ENCODE measurements at regions not wholly inside any gene's neighbourhood (a gene's known extent, or its start where the extent isn't known, plus 50 kb on each side); places are given as distances from the start of the nearest gene placed in this dataset.

DNA sequence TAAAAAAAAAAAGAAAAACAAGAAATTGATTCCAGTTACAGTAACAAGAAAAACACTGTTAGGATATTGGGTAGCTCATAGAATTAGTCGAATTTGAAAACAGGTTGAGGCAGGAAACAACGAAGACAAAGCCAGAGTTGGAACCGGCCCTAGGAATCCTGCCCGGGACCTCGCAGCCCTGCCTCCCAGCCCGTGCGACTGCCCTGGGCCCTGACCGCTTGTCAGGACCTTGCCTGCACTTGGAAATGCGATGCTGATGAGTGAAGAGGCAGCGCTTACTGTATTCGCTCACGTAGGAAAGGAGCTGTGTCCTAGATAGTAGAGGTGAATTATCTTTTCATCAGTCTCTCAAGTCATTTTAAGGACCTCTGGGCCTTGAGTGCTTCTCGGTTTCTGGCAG is 611.7 kb upstream of the FAT1 start:
- Histone ChIP-seq H3K9me3 (replicated peaks in 1 of 3) (no peaks in the 10 kb centered on the region), H3K27ac (no peak overlapping the region), H3K4me3 (no peak overlapping the region), H3K36me3 (replicated peaks in 1 of 2) (no peaks in the 10 kb centered on the region), H3K27me3 (no peaks in the 10 kb centered on the region), H3K4me1 (replicated peaks in 1 of 2) (no peaks in the 10 kb centered on the region)
- TF ChIP-seq POLR2A (IDR thresholded peaks at IDR 0.05), result no peak
- TF ChIP-seq, protein P1, sequence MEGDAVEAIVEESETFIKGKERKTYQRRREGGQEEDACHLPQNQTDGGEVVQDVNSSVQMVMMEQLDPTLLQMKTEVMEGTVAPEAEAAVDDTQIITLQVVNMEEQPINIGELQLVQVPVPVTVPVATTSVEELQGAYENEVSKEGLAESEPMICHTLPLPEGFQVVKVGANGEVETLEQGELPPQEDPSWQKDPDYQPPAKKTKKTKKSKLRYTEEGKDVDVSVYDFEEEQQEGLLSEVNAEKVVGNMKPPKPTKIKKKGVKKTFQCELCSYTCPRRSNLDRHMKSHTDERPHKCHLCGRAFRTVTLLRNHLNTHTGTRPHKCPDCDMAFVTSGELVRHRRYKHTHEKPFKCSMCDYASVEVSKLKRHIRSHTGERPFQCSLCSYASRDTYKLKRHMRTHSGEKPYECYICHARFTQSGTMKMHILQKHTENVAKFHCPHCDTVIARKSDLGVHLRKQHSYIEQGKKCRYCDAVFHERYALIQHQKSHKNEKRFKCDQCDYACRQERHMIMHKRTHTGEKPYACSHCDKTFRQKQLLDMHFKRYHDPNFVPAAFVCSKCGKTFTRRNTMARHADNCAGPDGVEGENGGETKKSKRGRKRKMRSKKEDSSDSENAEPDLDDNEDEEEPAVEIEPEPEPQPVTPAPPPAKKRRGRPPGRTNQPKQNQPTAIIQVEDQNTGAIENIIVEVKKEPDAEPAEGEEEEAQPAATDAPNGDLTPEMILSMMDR (IDR thresholded peaks at IDR 0.05), result no peak
- DNase-seq, result no peak
- intact Hi-C loops (cut with DNase I), result no loop called here
- WGBS, 4 donors, result 79 to 86% (median 84%) methylated on average over 13 of the region's 13 CpGs

DNA sequence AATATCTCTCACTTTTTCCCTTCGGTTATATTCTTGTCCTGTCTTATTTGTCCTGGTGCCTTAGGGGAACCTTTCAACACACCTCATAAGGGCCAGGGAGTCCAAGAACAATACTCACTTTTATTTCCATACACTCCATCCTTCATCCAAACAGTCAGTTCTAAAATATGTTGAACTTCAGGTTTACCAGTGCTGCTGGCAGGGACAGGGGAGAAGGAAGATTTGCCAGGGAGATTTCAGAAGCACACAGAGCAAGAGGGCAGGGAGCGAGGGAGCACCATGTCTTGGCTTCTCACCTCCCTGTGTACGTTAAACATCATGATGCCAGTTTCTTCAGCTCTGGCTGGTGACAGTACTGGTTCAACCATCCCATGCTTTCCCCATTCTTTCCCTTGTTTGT is 631.1 kb upstream of the FAT1 start:
- TF ChIP-seq, protein P1 (IDR thresholded peaks at IDR 0.05), result no peak
- TF ChIP-seq POLR2A (IDR thresholded peaks at IDR 0.05), result no peak
- 46 to 68% (median 53%) methylated on average over 3 of the region's 3 CpGs for WGBS, 4 donors
- Histone ChIP-seq H3K9me3 (replicated peaks in 1 of 3) (no peaks in the 10 kb centered on the region), H3K27ac (no peak overlapping the region), H3K36me3 (replicated peaks in 1 of 2) (no peaks in the 10 kb centered on the region), H3K4me1 (replicated peaks in 1 of 2) (no peaks in the 10 kb centered on the region), H3K4me3 (no peak overlapping the region), H3K27me3 (no peaks in the 10 kb centered on the region)
- no peak for DNase-seq
- intact Hi-C loops (cut with DNase I), result no loop called here

DNA sequence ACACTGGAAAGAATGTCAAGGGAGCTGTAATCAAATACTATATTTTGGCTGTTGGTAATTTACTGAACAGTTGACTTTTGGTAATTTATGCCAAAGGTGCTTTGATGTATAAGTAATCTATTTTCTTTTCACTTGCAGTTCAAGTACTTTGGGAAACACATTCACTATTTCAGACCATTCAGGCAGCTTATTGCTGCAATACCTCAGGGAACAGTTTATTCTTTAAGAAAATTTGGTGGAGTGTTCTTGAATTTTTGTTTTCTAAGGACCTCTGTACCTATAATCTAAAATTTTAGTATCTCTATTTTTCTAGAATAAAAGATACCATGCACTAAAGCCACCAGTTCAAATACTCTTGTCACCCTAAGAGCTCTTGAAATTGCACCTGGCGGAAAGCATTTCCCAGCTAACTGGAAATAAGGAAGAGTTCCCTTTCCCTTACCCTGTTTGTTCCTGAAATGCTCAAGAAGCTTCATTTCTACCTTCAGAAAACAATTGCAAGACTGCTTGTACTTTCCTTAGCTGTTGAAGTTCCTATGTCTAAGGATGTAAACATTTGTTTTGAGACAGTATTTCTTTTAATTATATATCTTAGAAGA is 633.5 kb upstream of the FAT1 start:
- H3K36me3 ChIP-seq (replicated peaks in 1 of 2), result no peaks in the 10 kb centered on the region
- H3K9me3 ChIP-seq (replicated peaks in 1 of 3), result no peaks in the 10 kb centered on the region
- no peak overlapping the region for H3K27ac ChIP-seq
- no peaks in the 10 kb centered on the region for H3K27me3 ChIP-seq
- TF ChIP-seq, protein P1 (IDR thresholded peaks at IDR 0.05), result no peak
- TF ChIP-seq POLR2A (IDR thresholded peaks at IDR 0.05), result no peak
- intact Hi-C loops (cut with DNase I), result no loop called here
- WGBS, 4 donors, result 82 to 100% (median 89%) methylated on average over 1 of the region's 1 CpG
- H3K4me1 ChIP-seq (replicated peaks in 1 of 2), result no peaks in the 10 kb centered on the region
- DNase-seq, result no peak
- no peak overlapping the region for H3K4me3 ChIP-seq

DNA sequence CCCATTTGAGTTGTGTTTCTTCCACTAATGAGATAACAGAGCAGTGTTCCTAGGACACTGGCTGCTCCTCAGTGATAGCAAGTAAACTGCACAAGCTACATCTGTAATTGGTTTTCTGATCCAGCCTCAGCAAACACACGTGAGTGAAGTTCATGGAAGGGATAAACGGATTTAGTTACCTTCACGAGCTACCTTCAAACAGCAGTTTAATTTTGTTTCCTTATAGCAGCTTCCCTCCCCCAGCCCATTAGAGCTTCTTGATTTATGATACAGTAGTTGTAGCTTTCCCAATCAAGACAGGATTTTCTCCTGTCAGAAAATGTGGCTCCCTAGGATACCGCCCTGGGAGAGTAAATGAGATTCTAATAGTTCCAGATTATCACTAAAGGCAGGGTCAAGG is 634.2 kb upstream of the FAT1 start:
- H3K4me3 ChIP-seq, result no peak overlapping the region
- H3K36me3 ChIP-seq (replicated peaks in 1 of 2), result no peaks in the 10 kb centered on the region
- TF ChIP-seq, protein P1 (IDR thresholded peaks at IDR 0.05), result no peak
- TF ChIP-seq POLR2A (IDR thresholded peaks at IDR 0.05), result no peak
- H3K9me3 ChIP-seq (replicated peaks in 1 of 3), result no peaks in the 10 kb centered on the region
- DNase-seq, result no peak
- no peak overlapping the region for H3K27ac ChIP-seq
- H3K27me3 ChIP-seq, result no peaks in the 10 kb centered on the region
- intact Hi-C loops (cut with DNase I), result no loop called here
- 52 to 76% (median 66%) methylated on average over 4 of the region's 4 CpGs for WGBS, 4 donors
- H3K4me1 ChIP-seq (replicated peaks in 1 of 2), result no peaks in the 10 kb centered on the region
